Activated T-cell treated with anti-CD3 and anti-CD28 coated beads, Interleukin-2, amount 50 U/mL, for 4 hours (primary cell): ENCODE measurements at regions not wholly inside any gene's neighbourhood (a gene's known extent, or its start where the extent isn't known, plus 50 kb on each side); places are given as distances from the start of the nearest gene placed in this dataset.
"Not testable (repeated sequence)": the region's sequence is repeated elsewhere in the genome, so short reads cannot be mapped to it uniquely, and the experiment has no call there.

Experiments
- ATAC-seq, 2 donors: fragments of 200-7000 bp; cut with Tn5 transposase; one replicate each; pipeline ENCODE4 v1.10.0; 2021
- DNase-seq: peaks from one replicate; pipeline ENCODE4 v3.0.0-alpha.2; 2020
- H3K27me3 Mint-ChIP-seq: one replicate; pipeline ENCODE4 v1.8.0; 2021; ENCODE audit warnings: low read depth, mixed read lengths
- H3K36me3 Mint-ChIP-seq: one replicate; pipeline ENCODE4 v1.8.0; 2022; ENCODE audit warnings: mixed read lengths; ENCODE audit not compliant: insufficient read depth
- H3K4me1 Mint-ChIP-seq: one replicate; pipeline ENCODE4 v1.8.0; 2021; ENCODE audit warnings: low read depth, mixed read lengths
- H3K4me3 Mint-ChIP-seq: one replicate; pipeline ENCODE4 v1.8.0; 2021; ENCODE audit warnings: mild to moderate bottlenecking, moderate library complexity, mixed read lengths
- H3K9me3 Mint-ChIP-seq: one replicate; pipeline ENCODE4 v1.8.0; 2021; ENCODE audit warnings: mixed read lengths

GRCh38 chr4:130021706-130022105, 925.8 kb downstream of the C4orf33 start:
- Mint-ChIP-seq H3K27me3 (no peaks in the 10 kb centered on the region), H3K9me3 (peaks cover 2% of the 10 kb centered on the region), H3K36me3 (no peaks in the 10 kb centered on the region), H3K4me3 (no peak overlapping the region), H3K4me1 (no peaks in the 10 kb centered on the region)
- DNase-seq (no peak), ATAC-seq (no peak)

- DNase-seq (no peak), ATAC-seq (no peak)
- no peak overlapping the region for H3K4me3 Mint-ChIP-seq
- H3K27me3 Mint-ChIP-seq = no peaks in the 10 kb centered on the region
- no peaks in the 10 kb centered on the region for H3K36me3 Mint-ChIP-seq
- H3K9me3 Mint-ChIP-seq = peaks cover 2% of the 10 kb centered on the region
- H3K4me1 Mint-ChIP-seq = no peaks in the 10 kb centered on the region
Observed at GRCh38 chr4:130023088-130023487, 927.1 kb downstream of the C4orf33 start.

GRCh38 chr4:130025701-130026100, 929.7 kb downstream of the C4orf33 start:
- ATAC-seq (no peak), DNase-seq (no peak)
- H3K27me3 Mint-ChIP-seq = no peaks in the 10 kb centered on the region
- H3K4me1 Mint-ChIP-seq = no peaks in the 10 kb centered on the region
- H3K4me3 Mint-ChIP-seq = no peak overlapping the region
- H3K36me3 Mint-ChIP-seq = no peaks in the 10 kb centered on the region
- peaks cover 2% of the 10 kb centered on the region for H3K9me3 Mint-ChIP-seq

- H3K36me3 Mint-ChIP-seq = no peaks in the 10 kb centered on the region
- H3K9me3 Mint-ChIP-seq = peaks cover 2% of the 10 kb centered on the region
- DNase-seq (no peak), ATAC-seq (no peak)
- no peak overlapping the region for H3K4me3 Mint-ChIP-seq
- no peaks in the 10 kb centered on the region for H3K27me3 Mint-ChIP-seq
- no peaks in the 10 kb centered on the region for H3K4me1 Mint-ChIP-seq
Observed at GRCh38 chr4:130026185-130026584, 930.2 kb downstream of the C4orf33 start.

- DNase-seq (no peak), ATAC-seq (no peak)
- Mint-ChIP-seq H3K4me1 (no peaks in the 10 kb centered on the region), H3K27me3 (no peaks in the 10 kb centered on the region), H3K36me3 (no peaks in the 10 kb centered on the region), H3K4me3 (no peak overlapping the region), H3K9me3 (peaks cover 2% of the 10 kb centered on the region)
Observed at GRCh38 chr4:130027973-130028372, 932.0 kb downstream of the C4orf33 start.

GRCh38 chr4:130028552-130028951, 932.6 kb downstream of the C4orf33 start:
- no peak overlapping the region for H3K4me3 Mint-ChIP-seq
- H3K4me1 Mint-ChIP-seq = no peaks in the 10 kb centered on the region
- peaks cover 2% of the 10 kb centered on the region for H3K9me3 Mint-ChIP-seq
- no peak for DNase-seq
- no peaks in the 10 kb centered on the region for H3K36me3 Mint-ChIP-seq
- H3K27me3 Mint-ChIP-seq = no peaks in the 10 kb centered on the region
- no peak for ATAC-seq

GRCh38 chr4:130029442-130029841, 933.5 kb downstream of the C4orf33 start:
- Mint-ChIP-seq H3K4me3 (no peak overlapping the region), H3K36me3 (no peaks in the 10 kb centered on the region), H3K9me3 (peaks cover 2% of the 10 kb centered on the region), H3K27me3 (no peaks in the 10 kb centered on the region), H3K4me1 (no peaks in the 10 kb centered on the region)
- ATAC-seq = no peak
- no peak for DNase-seq

GRCh38 chr4:130031858-130032257, 935.9 kb downstream of the C4orf33 start:
- H3K36me3 Mint-ChIP-seq = no peaks in the 10 kb centered on the region
- DNase-seq (no peak), ATAC-seq (no peak)
- H3K4me1 Mint-ChIP-seq = no peaks in the 10 kb centered on the region
- H3K9me3 Mint-ChIP-seq = no peaks in the 10 kb centered on the region
- H3K4me3 Mint-ChIP-seq = no peak overlapping the region
- H3K27me3 Mint-ChIP-seq = no peaks in the 10 kb centered on the region

GRCh38 chr4:130033657-130034056, 937.7 kb downstream of the C4orf33 start:
- not testable (repeated sequence) for ATAC-seq, H3K4me1 Mint-ChIP-seq, H3K36me3 Mint-ChIP-seq, H3K27me3 Mint-ChIP-seq, DNase-seq, H3K9me3 Mint-ChIP-seq, H3K4me3 Mint-ChIP-seq

- no peak for ATAC-seq
- no peaks in the 10 kb centered on the region for H3K36me3 Mint-ChIP-seq
Observed at GRCh38 chr4:130034876-130035275, 938.9 kb downstream of the C4orf33 start.

GRCh38 chr4:130035391-130035790, 939.4 kb downstream of the C4orf33 start:
- Mint-ChIP-seq H3K4me3 (no peak overlapping the region), H3K36me3 (no peaks in the 10 kb centered on the region), H3K4me1 (no peaks in the 10 kb centered on the region), H3K9me3 (no peaks in the 10 kb centered on the region), H3K27me3 (no peaks in the 10 kb centered on the region)
- ATAC-seq = no peak
- DNase-seq = no peak

More at GRCh38 chr4:130034876-130035275, 938.9 kb downstream of the C4orf33 start:
- Mint-ChIP-seq H3K27me3 (no peaks in the 10 kb centered on the region), H3K4me1 (no peaks in the 10 kb centered on the region), H3K9me3 (no peaks in the 10 kb centered on the region), H3K4me3 (no peak overlapping the region)
- DNase-seq = no peak

- not testable (repeated sequence) for H3K4me1 Mint-ChIP-seq, H3K36me3 Mint-ChIP-seq, H3K4me3 Mint-ChIP-seq, H3K27me3 Mint-ChIP-seq, ATAC-seq, H3K9me3 Mint-ChIP-seq, DNase-seq
Observed at GRCh38 chr4:130037866-130038265, 941.9 kb downstream of the C4orf33 start.

- H3K36me3 Mint-ChIP-seq, ATAC-seq, H3K4me3 Mint-ChIP-seq, H3K27me3 Mint-ChIP-seq, H3K4me1 Mint-ChIP-seq, H3K9me3 Mint-ChIP-seq, DNase-seq: not testable (repeated sequence)
Observed at GRCh38 chr4:130038540-130038939, 942.6 kb downstream of the C4orf33 start.

- Mint-ChIP-seq H3K9me3 (no peaks in the 10 kb centered on the region), H3K36me3 (no peaks in the 10 kb centered on the region), H3K4me3 (no peak overlapping the region), H3K4me1 (no peaks in the 10 kb centered on the region), H3K27me3 (no peaks in the 10 kb centered on the region)
- DNase-seq (no peak), ATAC-seq (no peak)
Observed at GRCh38 chr4:130043732-130044160, 947.8 kb downstream of the C4orf33 start.

GRCh38 chr4:130044788-130045531, 949.0 kb downstream of the C4orf33 start:
- ATAC-seq (no peak), DNase-seq (no peak)
- Mint-ChIP-seq H3K4me3 (no peak overlapping the region), H3K4me1 (no peaks in the 10 kb centered on the region), H3K9me3 (no peaks in the 10 kb centered on the region), H3K27me3 (no peaks in the 10 kb centered on the region), H3K36me3 (no peaks in the 10 kb centered on the region)
